ENCODE measurements at regions not wholly inside any gene's neighbourhood (a gene's known extent, or its start where the extent isn't known, plus 50 kb on each side); places are given as distances from the start of the nearest gene placed in this dataset.

DNA sequence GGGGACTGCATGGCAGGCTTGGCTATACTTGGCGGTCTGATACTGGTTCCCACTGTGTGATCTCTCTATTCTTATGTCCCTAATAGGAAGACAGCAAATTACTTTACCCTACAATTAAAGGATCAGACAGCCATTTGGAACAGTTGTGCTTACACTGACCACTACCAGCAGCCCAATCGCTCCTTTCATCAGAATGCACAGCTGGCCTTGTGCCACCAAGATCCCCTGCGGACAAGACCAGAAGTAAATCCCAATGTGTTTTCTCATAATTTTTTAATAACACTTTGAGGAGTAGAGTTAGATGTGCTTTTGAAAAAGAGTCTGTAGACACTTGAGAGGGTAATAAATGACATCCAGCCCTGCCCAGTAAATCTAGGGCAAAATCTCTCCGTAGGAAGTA lies 297.2 kb upstream of the ZNF32 start:
- no peak for DNase-seq

DNA sequence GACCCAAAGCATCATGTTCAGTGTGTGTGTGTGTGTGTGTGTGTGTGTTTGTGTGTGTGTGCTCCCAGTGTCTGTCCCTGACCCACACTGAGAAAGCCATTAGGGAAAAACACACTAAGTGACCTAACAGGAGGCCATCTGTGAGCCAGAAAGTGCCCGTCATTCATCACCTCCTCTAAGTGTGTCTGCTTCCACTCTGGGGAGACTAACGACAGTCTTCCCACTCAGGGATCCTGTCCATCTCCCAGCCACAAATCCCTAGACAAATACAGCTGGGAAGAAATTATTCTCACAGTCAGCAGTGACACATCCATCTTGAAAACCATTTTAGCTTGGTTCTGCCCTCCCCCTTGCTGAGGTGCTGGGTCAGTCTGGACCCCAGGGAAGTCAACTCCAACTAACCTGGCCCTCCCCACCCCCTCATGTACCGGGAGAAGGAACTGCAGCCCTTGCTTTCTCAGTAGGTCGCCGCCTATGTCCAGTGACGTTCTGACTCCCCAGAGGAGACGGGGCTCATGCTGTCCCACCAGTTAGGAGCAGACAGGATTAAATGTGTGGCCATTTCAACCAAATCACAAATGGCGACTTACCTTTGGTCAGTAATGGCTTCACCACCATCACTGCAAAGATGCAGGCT lies 296.5 kb upstream of the ZNF32 start:
- no peak for DNase-seq

DNA sequence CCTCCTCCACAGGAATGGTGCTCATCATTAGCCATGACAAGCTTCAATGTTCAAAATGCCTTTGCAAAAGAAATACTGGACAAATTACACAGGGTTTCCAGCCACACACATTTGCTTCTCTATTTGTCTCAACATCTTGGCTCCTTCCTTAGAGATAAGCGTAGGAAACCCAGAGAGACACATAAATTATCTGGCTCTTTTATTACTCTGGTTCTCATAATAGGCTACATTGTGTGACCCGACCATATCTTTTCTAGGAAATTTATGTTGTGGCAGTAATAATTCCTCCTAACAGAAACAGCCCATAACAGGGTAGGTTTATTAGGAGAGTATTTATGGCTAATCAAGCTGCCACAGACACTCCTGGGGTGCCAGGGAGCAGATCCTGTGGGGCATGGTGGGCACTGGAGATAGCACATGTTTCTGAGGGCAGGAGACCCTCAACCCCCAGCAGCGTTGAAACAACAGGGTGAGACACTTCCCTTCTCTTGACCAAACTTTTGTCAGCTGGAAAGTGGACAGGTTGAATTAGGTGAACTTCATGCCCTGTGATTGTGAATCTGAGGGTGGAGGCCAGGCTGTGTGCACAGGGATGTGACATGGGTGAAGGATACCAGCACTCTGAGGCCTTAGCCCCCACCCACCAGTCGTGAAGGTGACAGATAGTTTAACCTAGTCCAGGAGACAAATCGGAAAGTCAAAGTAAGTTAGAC lies 295.9 kb upstream of the ZNF32 start:
- DNase-seq: no peak

DNA sequence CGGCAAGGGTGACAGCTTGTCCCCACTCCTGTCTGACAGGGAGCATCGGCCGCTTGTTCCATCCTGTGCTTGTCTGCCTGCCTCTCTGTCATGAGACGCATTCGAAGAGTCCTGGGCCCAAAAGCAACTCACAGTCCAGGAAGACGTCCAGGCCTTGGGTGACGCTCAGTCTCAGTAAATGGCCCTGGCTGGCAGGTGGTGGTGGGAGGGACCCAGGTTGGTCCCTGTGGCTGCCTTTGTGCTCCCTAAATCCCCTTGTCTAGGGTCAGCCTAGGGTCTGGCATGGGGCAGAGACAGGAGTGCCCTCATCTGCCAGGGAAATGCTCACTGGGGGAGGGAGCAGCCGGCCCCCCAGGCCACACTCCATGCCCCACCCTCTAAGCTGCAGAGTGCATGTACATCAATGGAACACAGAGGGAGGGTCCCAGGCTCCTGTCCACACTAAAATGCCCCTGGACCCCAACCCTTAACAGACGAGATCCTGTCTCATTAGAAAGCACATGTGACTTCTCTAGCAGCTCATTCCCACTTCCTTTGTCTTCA lies 295.2 kb upstream of the ZNF32 start:
- no peak for DNase-seq

DNA sequence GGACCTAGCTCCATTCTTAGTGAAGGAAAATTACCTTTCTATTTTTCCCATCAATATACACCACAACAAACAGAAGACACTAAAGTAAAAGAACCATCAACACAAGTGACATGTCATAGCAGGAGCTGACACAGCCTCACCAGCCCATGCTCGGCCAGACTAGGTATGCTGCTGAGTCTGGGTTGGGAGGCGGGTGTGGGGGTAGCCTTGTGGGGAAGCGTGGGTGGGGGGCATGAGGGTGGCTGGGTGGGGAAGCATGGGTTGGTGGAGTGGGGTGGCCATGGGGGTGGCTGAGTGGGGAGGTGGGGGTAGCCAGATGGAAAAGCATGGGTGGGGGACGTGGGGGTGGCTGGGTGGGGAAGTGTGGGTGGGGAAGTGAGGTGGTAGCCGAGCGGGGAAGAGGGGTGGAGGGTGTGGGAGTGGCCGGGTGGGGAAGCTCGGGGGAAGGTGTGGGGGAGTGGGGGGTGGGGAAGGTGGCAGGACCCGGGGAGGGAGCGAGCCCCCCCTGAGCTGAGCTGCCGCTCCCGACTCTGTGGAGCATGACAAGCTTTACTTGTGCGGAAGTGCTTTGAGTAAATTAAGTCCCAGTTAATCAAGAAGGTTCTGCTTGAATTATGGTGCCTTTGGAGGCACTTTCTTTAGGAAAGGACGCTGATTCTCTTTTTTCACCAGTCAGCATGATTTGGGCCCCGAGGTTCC lies 294.6 kb upstream of the ZNF32 start:
- DNase-seq: no peak

DNA sequence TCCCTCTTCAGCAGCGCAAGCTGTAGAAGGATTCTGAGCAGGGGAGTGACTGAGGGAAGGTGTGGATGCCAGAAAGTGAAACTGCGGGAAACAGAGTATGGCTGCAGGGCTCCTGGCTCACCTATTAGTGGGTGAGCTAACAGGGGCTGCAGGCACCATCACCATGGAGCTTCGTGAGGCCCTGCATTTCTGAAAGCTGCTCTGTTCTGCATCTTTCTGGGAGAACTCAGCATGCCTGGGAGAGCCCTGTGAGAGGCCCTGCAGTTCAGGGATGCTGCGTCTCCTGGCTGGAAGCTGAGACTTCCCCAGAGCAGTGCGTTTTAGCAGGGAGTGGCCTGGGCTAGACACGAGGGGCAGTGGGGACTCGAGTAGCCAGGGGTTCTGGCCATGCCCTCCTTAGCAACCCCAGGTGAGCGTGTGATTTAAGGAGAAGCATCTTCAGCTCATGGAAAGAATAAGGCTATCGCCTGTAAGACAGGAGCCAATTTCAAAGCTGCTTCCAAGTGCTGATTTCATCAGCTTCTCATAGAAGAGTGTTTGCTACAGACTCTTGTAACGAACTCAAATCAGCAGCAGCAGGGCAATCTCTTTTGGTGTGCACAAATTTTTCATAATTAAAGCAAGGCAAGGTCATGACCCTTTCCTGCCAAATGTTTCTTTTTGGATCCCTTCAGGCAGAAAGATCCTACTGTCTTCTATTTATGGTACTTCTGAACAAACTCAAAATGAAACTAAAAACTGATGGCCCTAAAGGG lies 293.6 kb upstream of the ZNF32 start:
- DNase-seq: no peak

DNA sequence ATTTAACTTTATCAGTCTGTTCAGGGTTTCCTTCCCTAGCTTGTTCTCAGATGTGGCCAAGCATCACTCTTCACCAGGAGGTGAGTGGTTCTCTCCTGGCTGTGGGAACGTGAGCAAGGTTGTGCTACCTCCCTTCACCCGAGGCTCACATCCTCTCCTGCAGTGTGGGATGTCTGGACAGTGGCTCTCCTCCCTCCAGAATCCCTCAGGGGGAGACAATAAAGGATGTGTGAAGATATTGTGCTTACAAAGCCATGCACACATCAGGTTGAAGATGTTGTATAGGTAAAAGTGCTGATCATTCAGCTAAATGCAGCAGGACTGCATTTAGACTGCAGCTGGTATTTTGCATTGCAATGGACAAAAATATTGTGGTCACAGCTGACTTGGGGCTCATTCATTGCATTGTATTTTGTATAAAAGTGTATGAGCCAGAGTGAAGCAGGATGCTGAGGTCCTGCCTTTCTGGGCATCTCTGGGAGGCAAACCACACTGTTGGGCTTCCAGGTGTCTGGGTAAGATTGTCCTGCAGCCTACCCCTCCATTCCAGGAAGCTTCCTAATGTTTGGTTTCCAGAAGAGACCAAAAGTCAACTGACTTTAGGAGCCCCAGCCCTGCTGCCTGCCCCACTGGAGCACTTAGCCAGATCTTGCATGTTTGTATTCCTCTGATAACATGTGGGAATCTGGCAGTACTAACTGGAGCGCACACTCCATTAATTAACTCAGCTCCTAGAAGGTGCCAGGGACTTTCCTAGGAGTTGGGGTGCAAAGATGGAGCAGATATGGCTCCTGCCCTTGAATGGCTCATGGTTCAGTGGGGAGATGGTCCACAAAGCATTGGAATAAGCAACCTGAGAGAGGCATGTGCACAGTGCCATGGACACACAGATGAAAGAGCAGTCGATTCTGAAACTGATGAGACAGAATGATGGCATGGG lies 292.5 kb upstream of the ZNF32 start:
- DNase-seq: no peak

DNA sequence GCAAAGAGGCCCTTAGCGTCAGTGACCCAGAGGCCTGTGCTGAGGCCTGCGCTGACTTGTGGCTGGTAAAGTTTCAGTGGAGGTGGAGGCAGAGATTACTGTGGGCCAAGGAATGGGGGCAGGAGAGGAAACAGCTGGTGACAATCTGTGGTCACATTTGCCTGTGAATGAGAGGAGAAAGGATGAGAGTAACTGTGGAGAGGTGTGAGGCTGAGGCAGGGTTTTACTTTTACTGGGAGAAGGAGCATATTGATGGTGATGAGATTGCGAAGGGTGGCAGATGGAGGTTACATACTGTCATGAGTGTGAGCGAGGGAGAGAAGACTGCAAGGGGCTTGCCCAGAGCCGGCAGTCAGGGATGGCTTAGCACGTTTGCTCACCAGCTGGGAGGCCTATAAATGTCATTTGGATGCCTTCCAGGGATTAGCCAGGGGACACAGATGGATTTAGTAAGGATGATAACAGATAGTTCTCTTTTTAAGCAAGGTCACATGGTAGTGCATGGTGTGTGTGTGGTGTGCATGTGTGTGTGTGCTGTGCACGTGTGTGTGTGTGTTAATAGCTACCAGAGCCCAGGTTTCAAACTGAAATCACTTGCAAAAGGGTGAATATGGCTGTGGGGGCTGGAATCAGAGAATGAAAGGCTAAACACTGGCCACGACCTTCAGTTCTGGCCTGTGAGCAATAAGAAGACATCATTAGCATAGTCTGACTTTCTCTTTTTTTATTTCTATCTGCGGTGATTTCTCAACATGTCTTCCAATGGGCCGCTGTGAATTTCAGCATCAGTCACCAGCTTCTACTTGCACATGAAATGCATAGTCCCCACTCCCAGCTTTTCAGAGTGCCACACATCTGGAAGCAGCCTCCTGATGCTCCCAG lies 291.5 kb upstream of the ZNF32 start:
- DNase-seq: no peak

DNA sequence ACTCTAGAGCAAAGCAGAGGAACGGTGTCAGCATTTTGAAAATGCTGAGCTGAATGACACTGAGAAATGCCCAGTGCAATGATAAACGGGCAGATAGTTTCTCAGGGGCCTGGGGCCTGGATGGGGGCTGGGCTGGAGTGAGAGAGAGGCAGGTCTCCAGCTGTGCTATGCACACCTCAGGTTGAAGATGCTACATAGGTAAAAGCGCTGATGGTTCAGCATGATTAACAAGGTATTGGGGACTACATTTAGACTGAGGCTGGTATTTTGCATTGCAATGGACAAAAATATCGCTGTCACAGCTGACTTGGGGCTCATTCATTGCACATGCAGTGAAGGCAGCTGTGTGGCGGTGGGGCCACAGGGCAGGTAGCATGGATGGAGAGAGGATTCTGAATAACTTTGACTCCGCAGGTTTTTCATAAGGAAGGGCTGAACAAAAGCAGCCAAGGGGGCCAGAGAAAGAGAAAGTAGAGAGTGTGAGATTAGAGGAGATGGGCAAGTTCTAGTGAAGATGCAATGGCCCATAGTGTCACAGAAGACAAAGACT lies 290.8 kb upstream of the ZNF32 start:
- DNase-seq: no peak

DNA sequence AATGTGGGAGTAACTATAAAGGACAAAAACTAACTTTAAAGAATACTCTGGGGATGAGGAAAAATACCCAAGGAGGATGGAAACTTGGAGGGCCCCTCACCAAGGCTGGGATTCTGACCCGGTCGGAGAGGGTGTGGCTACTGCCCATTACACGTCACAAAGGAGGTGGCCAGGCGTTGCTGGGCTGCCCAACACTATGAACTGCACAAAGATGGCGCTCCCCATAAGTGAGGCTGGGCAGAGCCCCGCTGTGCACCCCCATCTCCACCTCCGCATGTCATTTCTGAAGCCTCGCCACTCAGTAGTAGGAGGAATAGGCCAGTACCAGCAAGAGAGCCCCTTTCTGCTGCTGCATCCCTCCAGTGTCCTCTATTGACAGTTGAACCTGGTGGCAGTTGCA lies 290.1 kb upstream of the ZNF32 start:
- no peak for DNase-seq

DNA sequence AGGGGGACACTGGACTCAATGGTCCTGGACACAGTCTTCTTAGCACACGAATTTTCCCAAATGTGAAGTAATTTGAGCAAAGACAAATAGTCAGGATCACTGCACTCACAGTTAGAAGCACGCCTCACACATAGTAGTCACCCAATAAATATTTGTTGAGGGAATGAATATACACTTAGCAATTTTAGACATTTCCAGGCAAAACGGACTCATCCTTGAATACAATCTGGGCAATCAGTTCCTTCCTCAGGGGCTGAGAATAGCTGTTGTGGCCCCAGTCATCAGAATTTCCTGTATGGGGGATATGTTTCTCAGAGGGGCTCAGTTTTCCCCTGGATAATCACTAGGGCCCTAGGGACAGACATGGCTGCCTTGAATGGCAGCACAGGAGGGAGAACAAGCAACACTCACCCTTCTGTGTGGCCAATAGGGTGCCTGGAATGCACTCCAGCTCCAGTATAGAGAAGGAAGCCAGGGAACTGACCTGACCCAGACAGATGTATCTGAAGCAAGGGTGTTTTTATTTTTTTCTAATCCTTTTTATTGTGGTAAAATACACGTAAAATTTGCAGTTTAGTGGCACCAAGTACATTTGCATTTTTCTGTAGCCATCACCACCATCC lies 282.7 kb upstream of the ZNF32 start:
- DNase-seq: no peak

DNA sequence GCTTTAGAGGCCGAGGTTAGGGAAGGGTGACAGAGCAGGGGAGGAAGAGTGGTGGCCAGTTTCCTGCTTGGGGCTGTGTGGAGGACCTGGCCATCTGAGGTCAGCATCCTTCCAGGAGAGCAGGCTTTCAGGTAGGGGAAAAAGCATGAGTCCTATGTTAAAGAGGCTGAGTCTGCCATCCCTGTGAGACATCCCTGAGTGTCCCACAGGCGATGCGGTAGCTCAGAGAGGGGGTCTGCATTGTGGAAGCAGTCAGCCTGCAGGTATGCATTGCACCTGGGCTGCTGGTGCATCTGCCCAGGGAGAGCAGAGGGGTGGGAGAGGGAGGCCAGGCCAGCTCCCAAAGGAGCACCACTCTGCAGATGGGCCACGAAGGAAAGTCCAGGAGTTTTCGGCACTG lies 282.1 kb upstream of the ZNF32 start:
- DNase-seq: no peak

DNA sequence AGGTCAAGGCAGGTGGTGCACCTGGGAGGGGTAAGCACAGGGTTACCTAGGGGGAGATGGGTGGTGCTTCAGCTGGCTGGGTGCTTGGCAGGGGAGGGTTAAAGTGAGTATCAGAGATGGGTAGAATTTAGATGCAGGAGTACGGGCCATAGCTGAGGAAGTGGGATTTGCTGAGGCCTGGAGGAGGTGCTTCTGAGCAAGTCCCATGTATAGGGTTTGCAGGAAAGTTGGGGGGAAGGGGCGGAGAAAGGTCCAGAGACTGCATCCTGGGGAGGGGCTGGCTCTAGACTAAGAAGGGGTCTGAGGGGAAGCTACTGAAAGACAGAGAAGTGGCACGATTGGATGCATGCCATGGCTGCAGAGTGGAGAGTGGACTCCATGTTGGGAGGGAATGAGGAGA lies 281.6 kb upstream of the ZNF32 start:
- DNase-seq: no peak

DNA sequence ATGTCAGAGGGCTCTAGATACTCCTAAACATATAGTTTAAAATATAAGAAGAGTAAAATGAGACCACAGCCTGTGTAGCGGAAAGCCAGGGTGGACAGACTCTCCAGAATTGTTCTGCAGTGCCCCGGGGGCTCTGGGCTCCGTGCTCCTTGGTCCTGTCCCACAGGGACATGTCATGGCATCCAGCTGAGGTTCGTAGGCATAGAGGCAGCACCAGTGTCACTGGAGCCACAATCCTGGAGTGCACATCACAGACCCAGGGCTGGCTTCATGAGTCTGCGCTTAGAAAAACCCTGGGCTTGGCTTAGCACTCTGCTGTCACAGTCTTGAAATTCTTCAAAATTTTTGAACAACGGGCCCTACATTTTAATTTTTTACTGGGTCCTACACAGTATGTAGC lies 280.4 kb upstream of the ZNF32 start:
- no peak for DNase-seq

DNA sequence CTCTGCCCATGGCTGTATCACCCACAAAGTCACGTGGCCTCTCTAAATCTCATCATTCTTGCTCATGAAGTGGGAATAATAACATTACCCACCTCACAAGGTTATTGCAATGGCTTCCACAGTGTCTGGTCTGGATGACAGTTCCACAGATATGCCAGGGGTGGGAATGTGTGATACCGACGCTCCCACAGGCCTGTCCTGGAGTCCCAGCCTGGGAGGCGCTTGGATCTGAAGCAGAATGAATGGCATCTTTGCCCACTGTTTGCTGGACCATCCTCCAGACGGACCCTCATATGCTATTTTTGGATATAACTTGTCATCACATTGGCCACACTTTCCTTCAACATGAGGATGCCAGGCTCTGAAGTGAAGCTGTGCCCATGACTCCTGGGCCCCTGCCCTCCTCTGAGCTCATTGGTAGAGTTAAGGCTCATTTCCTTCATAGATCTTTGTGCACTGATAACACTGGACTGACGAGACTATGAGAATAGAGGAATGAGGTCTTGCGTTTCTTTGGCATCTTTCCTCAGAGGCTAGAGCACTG lies 279.8 kb upstream of the ZNF32 start:
- DNase-seq: no peak

DNA sequence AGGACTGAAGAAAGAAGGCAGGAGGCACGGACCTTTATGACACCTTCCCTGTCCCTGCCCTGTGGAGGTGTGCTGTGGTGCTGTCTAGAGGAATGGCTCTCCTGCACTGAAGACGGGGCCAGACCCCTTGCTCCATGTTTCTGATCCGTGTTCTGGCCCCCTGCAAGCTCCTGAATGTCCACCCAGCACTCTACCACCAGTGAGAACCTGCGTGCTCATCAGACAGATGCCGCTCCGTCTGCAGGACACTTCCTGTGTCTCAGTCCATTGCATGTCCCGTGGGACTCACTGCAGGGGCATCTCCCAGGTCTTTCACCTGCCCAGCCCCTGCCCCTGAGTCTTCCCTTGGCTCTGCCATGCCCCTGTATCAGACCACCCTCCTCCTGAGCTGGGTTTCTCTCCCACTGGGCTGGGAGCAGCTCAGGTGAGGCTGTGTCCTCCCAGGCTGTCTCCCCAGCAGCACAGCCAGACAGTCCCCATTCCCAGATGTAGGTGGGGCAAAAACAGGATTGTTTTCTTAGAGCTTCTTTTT lies 278.3 kb upstream of the ZNF32 start:
- DNase-seq: no peak

DNA sequence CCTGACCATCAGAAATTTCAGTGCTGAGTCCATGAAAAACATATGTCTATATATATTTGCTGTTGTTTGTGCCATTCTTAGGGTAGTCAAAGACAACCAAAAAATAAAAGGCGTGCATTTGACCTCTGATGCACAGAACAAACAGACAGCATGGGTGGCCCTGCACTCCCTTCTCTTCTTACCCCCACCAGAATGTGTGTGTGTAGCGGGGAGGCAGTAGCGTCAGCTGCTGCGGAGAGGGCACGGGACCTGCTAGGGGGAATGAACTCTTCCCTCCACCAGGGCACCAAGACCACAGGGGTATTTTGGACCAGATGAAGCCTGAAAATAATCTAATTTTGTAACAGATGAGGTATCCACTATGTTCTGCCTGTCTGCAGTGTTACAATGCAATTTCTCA lies 277.7 kb upstream of the ZNF32 start:
- DNase-seq: no peak

DNA sequence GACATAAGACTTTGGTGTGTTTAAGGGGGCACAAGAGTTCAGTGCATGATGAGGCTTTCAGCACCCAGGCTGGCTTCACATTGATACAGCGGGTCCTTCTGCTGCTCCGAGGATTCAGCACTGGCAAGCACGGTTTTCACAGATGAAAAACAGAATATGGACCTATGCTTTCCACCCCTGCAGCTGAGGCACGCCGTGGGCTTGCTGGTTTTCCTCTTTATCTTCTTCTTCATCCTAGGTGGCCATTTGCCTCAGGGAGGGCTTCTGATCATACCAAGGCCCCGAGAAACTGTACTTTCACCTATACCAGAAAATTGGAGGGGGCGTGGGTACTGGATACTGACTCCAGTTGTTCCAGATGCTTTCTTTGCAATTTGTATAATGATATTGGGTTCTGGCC lies 277.1 kb upstream of the ZNF32 start:
- no peak for DNase-seq

DNA sequence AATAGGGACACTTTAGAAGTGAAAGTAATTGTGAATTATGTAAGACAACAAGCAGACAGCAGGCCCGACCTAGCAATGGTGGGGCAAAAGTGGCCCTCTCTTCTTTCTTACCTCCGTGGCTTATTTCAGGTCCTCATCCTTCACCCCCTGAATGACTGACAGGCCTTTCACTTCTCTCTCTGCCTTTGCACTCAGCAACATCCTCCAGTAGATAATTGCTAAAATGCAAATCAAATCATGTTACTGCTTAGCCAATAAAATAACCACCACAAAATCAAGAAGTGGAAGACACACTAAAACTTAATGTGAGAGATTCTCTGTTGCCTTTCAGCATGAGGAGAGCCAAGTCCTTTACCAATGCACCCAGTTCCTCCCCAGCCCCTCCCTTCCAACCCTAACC lies 274.6 kb upstream of the ZNF32 start:
- no peak for DNase-seq

Data from T-helper 2 cell (primary cell).